NCI-H1694 treated with DMSO at 0.1 percent for 48 hours (cell line): ENCODE measurements at regions not wholly inside any gene's neighbourhood (a gene's known extent, or its start where the extent isn't known, plus 50 kb on each side); places are given as distances from the start of the nearest gene placed in this dataset.

Experiments
- DNase-seq: peaks from one replicate; lab custom pipeline; 2025; lab: John Stamatoyannopoulos, UW

DNA sequence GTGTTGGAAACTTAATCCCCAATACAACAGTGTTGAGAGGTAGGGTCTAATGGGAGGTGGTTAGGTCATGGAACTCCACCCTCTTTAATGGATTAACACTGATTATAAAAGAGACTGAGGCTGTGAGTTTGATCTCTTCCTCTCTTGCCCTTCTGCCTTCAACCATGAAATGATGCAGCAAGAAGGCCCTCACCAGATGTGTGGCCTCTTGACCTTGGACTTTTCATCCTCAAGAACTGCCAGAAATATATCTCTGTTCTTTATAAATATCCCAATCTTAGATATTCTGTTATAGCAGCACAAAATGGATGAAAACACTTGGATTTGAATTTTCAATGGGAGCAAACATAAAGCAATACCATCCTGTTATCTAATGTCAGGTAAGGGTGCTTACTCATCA lies 67.6 kb downstream of the NMUR2 start:
- no peak for DNase-seq

DNA sequence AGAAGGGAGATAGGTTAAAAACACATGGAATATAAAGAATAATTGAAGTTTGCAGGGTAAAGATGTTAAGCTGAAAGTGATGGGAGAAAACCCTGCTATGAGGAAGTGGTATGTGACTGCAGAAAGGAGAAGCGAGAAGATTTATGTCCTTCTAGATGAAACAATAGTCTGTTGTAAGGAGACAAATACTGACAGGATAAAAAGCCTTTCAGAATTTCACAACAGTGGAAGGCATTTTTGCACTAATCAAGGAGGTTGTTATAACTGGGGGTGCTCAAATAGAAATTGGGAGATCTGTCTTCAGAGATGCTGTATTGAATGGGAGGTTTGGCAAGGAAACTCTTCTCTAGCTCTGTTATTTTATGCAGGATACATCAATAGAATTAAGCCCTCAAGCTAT lies 69.6 kb downstream of the NMUR2 start:
- no peak for DNase-seq

DNA sequence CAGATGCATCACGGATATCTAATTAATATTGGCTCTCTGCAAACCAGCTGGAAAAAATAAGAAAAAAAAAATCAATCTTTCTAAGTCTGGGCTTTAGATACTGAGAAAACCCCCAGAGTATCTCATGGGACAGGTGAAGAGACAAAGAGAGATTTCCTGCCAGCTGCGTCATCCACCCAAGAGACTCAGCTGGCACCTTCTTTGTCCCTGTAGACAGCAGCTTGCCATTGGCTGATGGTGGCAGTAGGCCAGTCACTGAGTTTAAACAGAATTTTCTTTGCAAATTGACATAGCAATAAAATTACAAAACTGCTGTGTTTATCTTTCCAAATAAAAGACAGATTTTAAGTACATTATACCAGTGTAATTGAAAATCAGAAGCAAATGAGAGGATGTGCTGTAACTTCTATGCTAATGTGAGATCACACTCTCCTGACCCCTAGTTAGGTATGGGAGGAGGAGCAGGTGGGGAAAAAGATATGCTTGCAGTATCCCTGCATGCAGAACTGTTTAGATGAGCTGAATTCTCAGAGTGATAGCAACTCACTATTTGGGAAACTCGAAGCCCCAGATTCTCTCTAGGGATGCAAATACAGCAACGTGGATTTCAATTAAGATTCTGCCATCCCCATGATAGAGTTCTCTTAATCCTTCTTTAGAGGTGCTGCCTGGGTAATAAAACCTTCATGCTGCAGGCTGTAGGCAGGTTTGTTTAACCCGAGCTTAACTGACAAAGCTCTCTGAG lies 72.2 kb downstream of the NMUR2 start:
- peak; percentile 8 for DNase-seq

DNA sequence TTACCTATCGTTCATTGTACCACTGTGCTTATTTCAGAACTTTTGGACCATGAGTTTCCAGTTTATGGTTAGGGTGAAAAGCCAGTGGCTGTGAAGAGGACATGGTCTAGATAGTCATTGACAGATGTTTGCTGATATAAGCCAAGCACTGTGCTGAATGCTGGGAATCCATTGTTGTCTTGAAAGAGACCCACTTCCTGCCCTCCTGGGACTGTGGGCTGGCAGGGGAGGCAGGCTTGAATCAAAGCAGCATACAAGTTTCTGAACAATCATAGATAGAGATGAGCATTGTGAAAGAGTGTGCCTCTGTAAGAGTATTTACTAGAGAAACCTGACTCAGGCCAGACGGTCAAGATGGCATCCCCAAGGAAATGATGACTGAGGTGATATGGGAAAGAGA lies 73.4 kb downstream of the NMUR2 start:
- DNase-seq = no peak

DNA sequence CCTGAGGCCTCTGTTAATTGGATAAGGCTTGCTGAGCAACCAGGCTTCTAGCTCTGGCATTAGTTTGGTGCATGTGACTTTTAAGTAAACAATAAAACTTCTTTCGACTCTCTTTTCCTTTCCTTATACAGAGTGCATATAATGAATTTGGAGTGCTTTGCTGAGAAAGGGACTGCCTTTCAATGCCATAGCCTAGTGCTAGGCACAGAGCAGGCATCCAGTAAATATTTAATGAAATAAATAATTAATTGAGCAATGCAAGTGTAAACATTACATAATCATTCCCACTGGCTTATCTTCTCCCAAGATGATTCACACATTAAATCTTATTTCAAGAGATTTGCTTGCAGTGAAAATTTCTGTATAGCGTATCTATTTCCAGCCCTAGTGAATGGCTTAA lies 74.1 kb downstream of the NMUR2 start:
- DNase-seq = no peak

DNA sequence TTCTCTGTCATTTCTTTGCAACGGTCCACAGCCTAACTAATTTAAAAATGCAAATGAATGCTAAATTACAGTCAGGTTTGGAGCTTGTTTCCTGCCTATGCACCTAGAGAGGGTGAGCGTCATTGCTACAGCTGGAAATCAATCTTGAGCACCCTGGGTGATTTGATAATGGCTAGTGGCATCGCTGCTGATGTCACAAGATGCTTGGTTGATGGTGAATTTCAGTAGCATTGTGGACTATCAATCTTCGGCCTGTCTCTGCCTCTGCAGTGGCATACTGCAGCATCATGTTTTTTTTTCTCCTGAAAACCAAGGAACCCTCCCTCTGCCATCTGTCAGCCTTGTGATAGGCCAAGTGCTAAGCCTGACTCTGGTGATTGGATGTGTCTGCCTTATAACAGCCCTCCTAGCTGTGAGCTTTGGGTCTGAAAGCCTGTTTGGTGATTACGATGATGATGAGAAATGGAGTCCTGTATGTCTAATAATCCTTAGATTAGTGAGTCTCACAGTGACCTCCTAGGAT lies 75.3 kb downstream of the NMUR2 start:
- no peak for DNase-seq

DNA sequence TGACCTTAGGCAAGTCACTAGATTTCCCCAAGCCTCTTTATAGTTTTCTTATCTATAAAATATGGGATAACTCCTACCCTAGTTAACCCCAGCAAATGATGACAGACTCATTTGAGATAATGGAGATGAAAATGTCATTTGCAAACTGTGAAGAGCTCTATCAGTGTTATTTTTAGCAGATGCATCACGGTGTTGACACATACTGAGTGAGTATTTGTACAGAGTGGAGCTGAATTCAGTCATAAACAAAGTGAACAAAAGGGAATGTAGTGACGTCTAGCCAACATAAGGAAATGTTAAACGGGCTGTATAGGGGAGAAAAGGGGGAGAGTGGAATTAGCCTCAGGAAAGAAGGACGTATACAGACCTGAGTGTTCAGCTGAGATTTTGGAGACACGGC lies 75.9 kb downstream of the NMUR2 start:
- no peak for DNase-seq

DNA sequence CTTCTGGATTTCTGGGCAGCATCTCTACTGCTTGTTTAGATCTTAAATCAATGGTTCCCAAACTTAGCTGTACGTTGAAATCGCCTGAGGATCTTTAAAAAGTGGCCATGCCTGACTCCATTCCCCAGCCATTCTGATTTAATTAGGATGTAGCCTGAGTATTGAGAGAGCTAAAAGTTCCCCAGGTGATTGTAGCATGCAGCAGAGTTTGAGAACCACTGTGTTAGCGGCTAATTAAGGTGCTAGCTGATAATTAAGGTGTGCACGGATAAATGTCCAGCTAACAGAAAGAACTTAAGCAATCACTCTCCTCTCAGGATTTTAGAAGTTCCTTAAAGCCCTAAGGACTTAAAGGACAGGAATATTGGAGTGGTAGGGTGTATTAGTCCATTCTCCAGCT lies 89.1 kb downstream of the NMUR2 start:
- no peak for DNase-seq

DNA sequence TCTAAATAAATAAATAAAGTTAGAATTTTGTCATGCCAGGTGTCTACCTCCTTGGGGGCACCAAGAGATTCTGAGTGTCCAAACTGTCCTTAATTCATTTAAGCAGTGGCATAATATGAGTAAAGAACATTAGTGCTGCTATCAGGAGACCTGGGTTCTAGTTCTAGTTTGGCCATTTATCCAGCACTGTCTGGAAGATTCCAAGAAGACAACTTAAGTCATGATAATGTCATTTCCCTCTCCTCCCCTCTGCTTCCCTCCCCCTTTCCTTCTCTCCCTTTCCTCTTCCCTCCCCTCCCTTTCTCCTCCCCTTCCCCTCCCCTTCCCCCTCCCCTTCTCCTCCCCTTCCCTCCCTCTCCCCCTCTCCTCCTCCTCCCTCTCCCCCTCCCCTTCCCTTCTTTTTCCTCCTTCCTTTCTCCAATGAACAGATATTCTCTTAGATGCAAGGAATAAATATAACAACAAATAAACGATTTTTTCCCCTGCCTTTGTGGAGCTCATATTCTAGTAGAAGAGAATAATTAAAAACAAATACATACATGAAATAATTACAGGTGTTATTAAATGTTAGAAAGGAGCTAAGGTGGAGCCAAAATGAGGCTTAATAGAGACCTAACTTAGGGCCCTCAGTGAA lies 90.8 kb downstream of the NMUR2 start:
- no peak for DNase-seq

DNA sequence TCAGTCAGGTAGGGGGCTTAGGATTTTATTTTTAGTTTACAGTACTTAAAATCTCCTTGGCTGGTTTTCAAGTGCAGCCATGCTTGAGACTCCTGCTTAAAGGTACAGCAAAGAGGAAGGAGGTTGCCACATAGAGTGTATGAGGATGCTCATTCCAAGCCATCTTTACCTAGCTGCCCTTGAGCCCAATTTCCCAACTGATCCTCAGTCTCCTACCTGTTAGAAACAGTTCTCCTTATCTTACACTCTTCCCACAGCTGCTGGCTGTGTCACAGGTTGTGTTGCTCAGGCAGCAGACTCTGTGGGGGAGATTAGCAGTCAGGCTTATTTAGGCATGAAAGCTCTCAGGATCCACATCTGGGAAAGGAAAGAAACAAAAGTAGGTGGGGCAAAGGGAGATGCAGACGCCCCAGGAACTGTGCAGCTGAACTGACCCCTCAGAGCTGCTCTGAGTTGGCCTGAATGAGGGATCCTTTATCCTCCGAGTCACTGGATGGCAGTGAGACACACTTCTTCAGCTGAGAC lies 95.1 kb downstream of the NMUR2 start:
- no peak for DNase-seq

DNA sequence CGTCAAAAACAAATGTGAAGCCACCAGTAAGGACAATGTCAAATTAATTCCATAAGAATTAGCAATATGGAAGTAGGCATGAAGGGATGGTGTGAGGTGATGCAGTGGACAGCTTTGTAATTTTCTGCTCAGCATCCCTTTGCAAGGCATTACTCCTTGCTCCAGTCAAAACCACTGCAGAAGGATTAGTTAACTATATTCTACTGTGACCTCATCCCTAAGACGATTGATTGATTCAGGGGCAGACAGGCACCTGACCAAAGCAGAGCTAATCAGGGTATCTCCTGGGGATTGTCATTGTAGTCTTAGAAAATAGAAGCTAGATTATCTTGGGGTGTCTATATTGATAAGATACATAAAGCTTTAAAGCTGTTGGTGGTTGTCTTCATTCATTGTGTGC lies 98.7 kb downstream of the NMUR2 start:
- DNase-seq = no peak

DNA sequence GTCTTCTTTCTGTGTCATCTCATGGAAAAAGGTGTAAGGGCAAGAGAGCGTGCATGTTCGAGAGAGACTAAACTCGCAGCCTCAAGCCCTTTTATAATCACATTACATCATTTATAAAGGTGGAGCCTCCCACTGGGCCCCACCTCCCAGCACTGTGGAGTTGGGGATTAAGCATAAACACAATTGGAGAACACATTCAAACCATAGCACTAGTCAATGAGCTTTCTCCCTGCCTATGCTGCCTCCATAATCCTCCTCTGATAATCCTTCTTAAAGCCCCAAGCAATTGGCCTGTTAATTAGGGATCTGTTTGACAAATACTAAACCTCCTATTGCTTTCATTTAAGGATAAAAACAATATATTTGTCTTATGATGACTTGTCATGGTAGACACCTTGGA lies 99.6 kb downstream of the NMUR2 start:
- no peak for DNase-seq

DNA sequence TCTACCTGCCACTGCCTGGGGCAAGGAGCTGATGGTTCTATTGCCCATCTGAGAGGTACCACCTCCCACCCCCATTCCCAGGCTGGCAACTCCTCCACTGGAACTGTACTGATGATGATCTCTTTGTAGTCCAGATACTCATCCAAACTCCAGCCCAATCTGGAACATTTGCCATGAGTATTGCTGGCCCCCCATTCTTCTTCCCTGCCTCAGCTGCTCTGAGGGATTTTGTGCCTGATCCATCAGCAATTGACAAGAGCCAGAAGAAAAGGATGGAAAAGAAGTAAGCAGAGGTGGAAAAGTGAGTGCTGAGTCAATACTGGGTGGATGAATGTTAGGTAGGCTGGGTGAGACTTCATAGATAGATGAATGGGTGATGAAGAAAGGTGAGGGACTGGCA lies 101.2 kb downstream of the NMUR2 start:
- DNase-seq = no peak

DNA sequence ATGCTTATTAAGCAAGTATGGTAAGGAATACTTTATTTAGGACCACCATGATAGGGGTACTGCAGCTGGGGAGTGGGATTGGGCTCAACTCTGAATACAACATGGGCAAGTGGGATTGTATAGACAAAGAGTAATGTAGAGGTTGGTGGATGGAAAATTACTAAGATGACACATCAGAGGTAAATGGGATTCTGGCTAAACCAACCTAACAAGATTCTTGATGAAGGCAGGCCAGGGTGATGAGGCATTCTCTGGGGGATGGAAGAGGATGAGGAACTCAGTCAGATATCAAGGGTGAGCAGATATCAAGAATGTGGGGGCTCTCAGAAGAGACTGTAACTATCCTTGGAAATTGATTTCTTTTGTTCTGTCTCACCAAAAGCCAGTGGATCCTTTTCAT lies 107.2 kb downstream of the NMUR2 start:
- DNase-seq = no peak

DNA sequence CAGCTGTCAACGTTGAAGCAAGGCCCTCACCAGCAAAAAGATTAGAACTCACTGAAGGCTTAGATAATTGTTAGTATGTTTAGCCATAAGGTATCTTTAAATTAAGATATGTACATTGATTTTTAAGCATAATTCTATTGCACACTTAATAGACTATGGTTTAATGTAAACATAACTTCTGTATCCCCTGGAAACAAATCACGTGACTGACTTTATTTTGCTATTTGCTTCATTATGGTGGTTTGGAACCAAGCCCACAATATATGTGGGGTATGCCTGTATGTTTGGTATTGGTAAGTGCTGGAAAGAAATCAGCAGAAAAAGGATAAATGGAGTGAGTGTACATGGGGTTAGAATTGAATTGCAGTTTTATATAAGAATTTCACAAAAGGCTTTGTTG lies 111.9 kb downstream of the NMUR2 start:
- no peak for DNase-seq

DNA sequence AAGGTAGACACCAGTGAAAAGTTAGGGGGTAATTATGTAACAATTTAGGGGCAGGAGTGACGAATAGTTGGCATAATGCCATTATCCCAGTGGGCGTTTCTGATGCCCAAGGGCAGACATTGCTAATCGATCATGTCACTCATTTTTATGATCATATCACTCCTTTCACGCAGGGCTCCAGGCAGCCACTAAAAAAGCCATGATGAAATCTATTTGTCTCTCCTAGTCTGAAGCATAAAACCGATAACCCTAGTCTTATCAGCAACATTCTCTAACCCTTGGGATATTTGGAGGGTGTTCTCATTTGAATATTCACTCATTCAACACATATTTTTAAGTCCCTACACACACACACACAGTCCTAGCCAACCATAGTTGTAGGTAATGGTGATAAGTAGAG lies 114.9 kb downstream of the NMUR2 start:
- no peak for DNase-seq

DNA sequence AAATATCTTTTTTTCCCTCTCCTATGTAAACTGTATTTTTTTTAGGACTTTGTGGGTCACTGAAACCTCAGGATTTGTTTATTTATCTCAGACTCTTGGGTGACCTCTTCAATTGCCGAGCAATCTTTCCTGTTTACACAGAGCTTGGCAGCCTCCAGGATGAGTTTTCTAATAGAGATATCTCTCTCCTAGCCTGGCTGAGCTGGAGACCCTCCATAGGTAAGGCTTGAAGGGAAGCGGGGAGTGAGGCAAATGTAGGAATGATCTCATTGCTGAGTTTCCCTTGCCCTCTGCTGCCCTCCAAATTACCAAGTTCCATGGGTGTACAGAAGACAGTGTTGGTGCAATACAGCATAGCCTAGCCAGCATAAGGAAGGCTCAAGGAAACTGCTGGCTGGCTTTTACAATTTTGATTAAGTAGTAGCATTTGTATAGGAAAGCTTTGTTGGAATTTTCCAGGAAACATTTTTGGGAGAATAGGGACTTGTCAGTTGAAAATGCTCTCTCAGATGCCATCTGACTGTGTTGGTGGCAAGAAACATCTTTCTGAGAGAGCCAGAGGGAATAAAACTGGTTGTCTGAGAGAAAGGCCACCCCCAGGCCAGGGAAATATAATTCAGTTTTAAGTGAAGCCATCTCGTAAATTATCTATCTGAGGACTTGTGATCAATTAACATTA lies 116.0 kb downstream of the NMUR2 start:
- no peak for DNase-seq

DNA sequence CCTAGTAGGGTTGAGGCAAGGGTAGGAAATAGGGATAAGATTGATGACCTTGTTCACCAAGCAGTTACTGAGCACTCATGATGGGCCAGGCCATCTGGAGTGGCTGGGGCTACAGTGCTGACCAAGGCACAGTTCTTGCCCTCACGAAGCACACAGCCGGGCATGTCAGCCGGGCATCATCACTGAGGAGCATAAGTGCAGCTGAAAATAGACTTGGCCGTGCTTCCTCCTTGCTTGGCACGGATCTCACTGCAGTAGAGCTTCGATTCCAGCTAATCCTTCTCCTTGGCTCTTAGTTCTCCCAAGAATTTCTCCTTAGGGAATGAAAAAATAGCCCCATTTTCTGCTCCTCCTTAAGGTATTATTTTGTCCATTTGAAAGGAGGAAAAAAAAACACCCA lies 116.6 kb downstream of the NMUR2 start:
- no peak for DNase-seq

DNA sequence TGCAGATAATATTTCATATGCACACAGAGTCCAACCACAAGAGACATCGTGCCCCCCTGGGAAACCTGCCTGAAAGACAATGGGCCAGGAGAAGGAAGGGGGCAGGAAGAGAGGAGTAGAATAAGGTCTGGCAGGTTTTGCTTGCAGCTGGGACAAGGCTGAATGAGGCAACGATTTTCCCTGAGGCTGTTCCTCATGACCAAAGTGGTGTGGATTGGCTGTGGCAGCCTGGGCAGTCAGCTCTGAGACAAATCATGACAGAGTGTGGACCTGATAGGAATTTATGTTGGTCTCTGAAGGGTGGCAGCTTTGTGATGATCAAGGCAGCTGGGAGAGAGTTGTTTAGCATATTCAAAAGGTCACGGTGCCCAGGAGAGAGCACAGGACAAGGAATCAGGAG lies 119.3 kb downstream of the NMUR2 start:
- no peak for DNase-seq

DNA sequence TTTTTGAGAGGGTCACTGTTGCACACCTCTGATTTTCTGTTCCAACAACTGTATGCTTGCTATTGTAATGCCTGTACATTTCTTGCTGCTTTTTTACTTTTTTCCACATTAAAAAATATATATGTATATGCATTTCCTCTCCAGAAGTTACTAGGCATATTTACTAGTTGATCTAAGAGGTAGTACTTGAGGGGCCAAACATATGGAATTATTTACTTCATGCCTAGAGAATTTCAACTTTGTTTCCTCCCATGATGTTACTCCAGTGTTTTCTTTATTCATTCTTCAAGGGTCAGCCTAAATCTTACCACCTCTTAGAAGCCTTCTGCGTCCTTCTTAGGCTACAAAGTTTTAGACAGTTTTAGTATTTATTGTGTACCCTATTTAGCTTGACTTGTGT lies 122.7 kb downstream of the NMUR2 start:
- DNase-seq = no peak

DNA sequence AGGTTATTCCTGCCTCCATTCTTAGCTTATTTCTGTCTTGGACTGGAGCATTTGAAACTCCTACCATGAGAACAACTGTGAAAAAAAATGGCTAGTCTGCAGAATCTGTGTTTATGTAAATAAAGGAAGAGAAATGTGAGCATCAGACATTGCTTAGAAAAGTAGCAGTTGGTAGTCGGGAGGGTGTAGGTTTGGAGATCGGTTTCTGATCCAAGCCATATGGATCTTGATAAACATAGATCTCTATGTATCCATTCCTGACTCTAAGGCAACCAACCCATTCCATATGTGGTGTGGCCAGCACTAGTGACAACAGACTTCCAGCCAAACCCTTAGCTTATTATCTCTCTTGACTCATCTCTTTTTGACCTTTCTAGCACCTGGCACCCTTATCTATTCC lies 127.1 kb downstream of the NMUR2 start:
- DNase-seq = no peak

DNA sequence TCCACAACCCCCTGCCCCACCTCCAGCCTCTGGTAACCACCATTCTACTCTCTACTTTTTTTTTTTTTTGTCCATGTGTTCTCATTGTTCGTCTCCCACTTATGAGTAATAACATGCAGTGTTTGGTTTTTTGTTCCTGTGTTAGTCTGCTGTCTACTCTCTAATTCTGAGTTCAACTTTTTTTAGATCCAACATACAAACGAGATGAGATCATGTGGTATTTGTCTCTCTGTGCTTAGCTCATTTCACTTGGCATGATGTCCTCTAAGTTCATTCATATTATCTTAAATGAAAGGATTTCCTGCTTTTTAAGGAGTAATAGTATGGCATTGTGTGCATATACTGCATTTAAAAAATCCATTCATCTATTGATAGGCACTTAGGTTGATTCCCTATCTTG lies 130.9 kb downstream of the NMUR2 start:
- DNase-seq = no peak

DNA sequence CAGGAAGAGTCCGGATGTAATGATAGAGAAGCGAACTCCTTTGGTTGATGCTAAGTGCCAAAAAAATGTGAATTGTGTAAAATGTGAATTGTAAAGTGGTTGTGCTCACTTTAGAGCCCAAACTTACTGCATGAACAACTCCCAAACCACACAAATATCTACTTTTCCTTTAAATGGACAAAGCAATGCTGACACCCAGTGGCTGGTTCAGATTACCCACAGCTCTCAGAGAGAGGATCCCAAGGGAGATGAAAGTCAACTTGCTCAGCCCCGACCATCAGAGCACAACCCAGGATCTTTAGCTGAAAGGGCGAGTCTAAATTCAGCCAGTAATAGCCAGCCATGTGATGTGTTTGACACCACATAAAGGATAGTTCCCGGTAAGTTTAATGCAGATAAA lies 133.7 kb downstream of the NMUR2 start:
- peak; percentile 20 for DNase-seq
